GM23338 (cell line): ENCODE measurements at regions not wholly inside any gene's neighbourhood (a gene's known extent, or its start where the extent isn't known, plus 50 kb on each side); places are given as distances from the start of the nearest gene placed in this dataset.

Source experiments
- ATAC-seq: fragments of 200-7000 bp; cut with Tn5 transposase; 3 replicates; pipeline ENCODE4 v1.9.1; 2020
- DNase-seq: peaks from one replicate; pipeline ENCODE4 v3.0.0-alpha.2; 2015; ENCODE audit warnings: low spot score
- H2AFZ ChIP-seq: fragments of 200-600 bp; sonication (generic); 2 replicates; pipeline ENCODE4 v1.8.0; 2016; ENCODE audit warnings: antibody characterized with exemption, mild to moderate bottlenecking, moderate library complexity
- H3F3A ChIP-seq: fragments of 200-600 bp; sonication (generic); replicated peaks from 2 replicates; pipeline ENCODE4 v1.8.0; 2017; ENCODE audit warnings: antibody characterized with exemption, mixed run types, low read depth
- H3K27ac ChIP-seq: fragments of 200-600 bp; sonication (generic); 2 replicates; pipeline ENCODE4 v1.6.1; 2016; ENCODE audit warnings: low read depth
- H3K27me3 ChIP-seq: fragments of 200-600 bp; sonication (generic); 2 replicates; pipeline ENCODE4 v1.8.0; 2016; ENCODE audit warnings: mild to moderate bottlenecking, mixed run types, moderate library complexity; ENCODE audit not compliant: insufficient read depth
- H3K36me3 ChIP-seq: fragments of 200-600 bp; sonication (generic); 2 replicates; pipeline ENCODE4 v1.8.0; 2016; ENCODE audit warnings: mild to moderate bottlenecking; ENCODE audit not compliant: insufficient read depth
- H3K4me1 ChIP-seq: fragments of 200-600 bp; sonication (generic); 2 replicates; pipeline ENCODE4 v1.8.0; 2016; ENCODE audit warnings: mild to moderate bottlenecking, moderate library complexity; ENCODE audit not compliant: insufficient read depth
- H3K4me2 ChIP-seq: fragments of 200-600 bp; sonication (generic); 2 replicates; pipeline ENCODE4 v1.7.1; 2017; ENCODE audit warnings: mixed run types
- H3K4me3 ChIP-seq: fragments of 200-600 bp; sonication (generic); 2 replicates; pipeline ENCODE4 v1.6.1; 2016; ENCODE audit warnings: mixed run types
- H3K79me2 ChIP-seq: fragments of 200-600 bp; sonication (generic); replicated peaks from 2 replicates; pipeline ENCODE4 v1.8.0; 2017; ENCODE audit warnings: mild to moderate bottlenecking; ENCODE audit not compliant: insufficient read depth
- H3K9me2 ChIP-seq: fragments of 200-600 bp; sonication (generic); 2 replicates; pipeline ENCODE4 v1.8.0; 2017; ENCODE audit not compliant: insufficient read depth
- H4K20me1 ChIP-seq: fragments of 200-600 bp; sonication (generic); replicated peaks from 2 replicates; pipeline ENCODE4 v1.8.0; 2017; ENCODE audit warnings: mild to moderate bottlenecking; ENCODE audit not compliant: insufficient read depth
- H3K27ac Mint-ChIP-seq: 2 replicates; pipeline ENCODE4 v1.8.0; 2020; ENCODE audit warnings: inconsistent platforms, mild to moderate bottlenecking, moderate library complexity, mixed read lengths
- H3K27me3 Mint-ChIP-seq: 3 replicates; pipeline ENCODE4 v1.8.0; 2022; ENCODE audit warnings: low read depth, mild to moderate bottlenecking, moderate library complexity, mixed read lengths, inconsistent platforms; ENCODE audit not compliant: insufficient read depth, poor library complexity
- H3K36me3 Mint-ChIP-seq: 3 replicates; pipeline ENCODE4 v1.8.0; 2021; ENCODE audit warnings: low read depth, mild to moderate bottlenecking, inconsistent platforms, moderate library complexity, mixed read lengths
- H3K4me1 Mint-ChIP-seq: 3 replicates; pipeline ENCODE4 v1.8.0; 2020; ENCODE audit warnings: mild to moderate bottlenecking, inconsistent platforms, mixed read lengths
- H3K4me3 Mint-ChIP-seq: 3 replicates; pipeline ENCODE4 v1.8.0; 2021; ENCODE audit warnings: moderate library complexity, mild to moderate bottlenecking, inconsistent platforms, mixed read lengths
- H3K9me3 Mint-ChIP-seq: 3 replicates; pipeline ENCODE4 v1.8.0; 2020; ENCODE audit warnings: moderate library complexity, mild to moderate bottlenecking, inconsistent platforms, mixed read lengths
- CTCF ChIP-seq, 2 experiments: fragments of 200-600 bp in 1 of 2; sonication (generic) in 1 of 2; conservative IDR thresholded peaks; 2 replicates each; pipeline versions ENCODE4 v1.5.1 to v1.6.1; 2016 to 2017; ENCODE audit warnings: antibody characterized with exemption in 2 of 2, low read depth in 2 of 2, mild to moderate bottlenecking in 2 of 2, moderate library complexity in 1 of 2
- EZH2 ChIP-seq: fragments of 200-600 bp; sonication (generic); IDR thresholded peaks from one replicate; pipeline ENCODE4 v1.8.0; 2017; ENCODE audit warnings: antibody characterized with exemption, mild to moderate bottlenecking, low read depth; ENCODE audit not compliant: unreplicated experiment
- POLR2AphosphoS5 ChIP-seq: IDR thresholded peaks from 2 replicates; pipeline ENCODE4 v1.6.1; 2016; ENCODE audit warnings: antibody characterized with exemption, low read depth
- REST ChIP-seq: IDR thresholded peaks from one replicate; pipeline ENCODE4 v1.6.1; 2018; ENCODE audit warnings: antibody characterized with exemption; ENCODE audit not compliant: unreplicated experiment
- ZNF331 ChIP-seq: fragments of 250-450 bp; sonication (Bioruptor Pico); IDR thresholded peaks from 2 replicates; pipeline ENCODE4 v1.5.0; 2020; ENCODE audit warnings: low read depth, mild to moderate bottlenecking, moderate library complexity

- Histone ChIP-seq H3K9me2 (no peaks in the 10 kb centered on the region), H3K36me3 (no peaks in the 10 kb centered on the region), H3K4me3 (no peak overlapping the region), H3K4me1 (no peaks in the 10 kb centered on the region), H3K4me2 (no peak overlapping the region), H3K79me2 (no peaks in the 10 kb centered on the region), H3K27ac (no peak overlapping the region), H2AFZ (no peak overlapping the region), H3K27me3 (no peaks in the 10 kb centered on the region), H3F3A (no peaks in the 10 kb centered on the region), H4K20me1 (no peaks in the 10 kb centered on the region)
- H3K4me1 Mint-ChIP-seq: peaks cover 3% of the 10 kb centered on the region; the same call in 2 of the 3 replicates
- H3K27ac Mint-ChIP-seq: no peak overlapping the region
- no peaks in the 10 kb centered on the region for H3K36me3 Mint-ChIP-seq
- DNase-seq (no peak), ATAC-seq (no peak)
- H3K9me3 Mint-ChIP-seq: no peaks in the 10 kb centered on the region
- TF ChIP-seq EZH2 (no peak), REST (no peak), POLR2AphosphoS5 (no peak), CTCF (conservative IDR thresholded peaks at IDR 0.05; ENCODE audit: low read depth in 2 of 2) (no peak), ZNF331 (CRISPR knock-in tag) (no peak)
- peaks cover 10% of the 10 kb centered on the region for H3K27me3 Mint-ChIP-seq
- no peak overlapping the region for H3K4me3 Mint-ChIP-seq
Observed at GRCh38 chr4:1542226-1542490, 135.9 kb upstream of the NKX1-1 start.

- Histone ChIP-seq H3K27ac (no peak overlapping the region), H2AFZ (no peak overlapping the region), H3K9me2 (no peaks in the 10 kb centered on the region), H4K20me1 (no peaks in the 10 kb centered on the region), H3K4me2 (no peak overlapping the region), H3K27me3 (no peaks in the 10 kb centered on the region), H3K79me2 (no peaks in the 10 kb centered on the region), H3F3A (no peaks in the 10 kb centered on the region), H3K4me3 (no peak overlapping the region), H3K4me1 (no peaks in the 10 kb centered on the region), H3K36me3 (no peaks in the 10 kb centered on the region)
- Mint-ChIP-seq H3K4me3 (no peak overlapping the region), H3K36me3 (no peaks in the 10 kb centered on the region), H3K9me3 (no peaks in the 10 kb centered on the region), H3K27me3 (peaks cover 12% of the 10 kb centered on the region), H3K27ac (no peak overlapping the region), H3K4me1 (peaks cover 3% of the 10 kb centered on the region; the same call in 2 of the 3 replicates)
- TF ChIP-seq ZNF331 (CRISPR knock-in tag) (no peak), EZH2 (no peak)
- DNase-seq (no peak), ATAC-seq (no peak)
Observed at GRCh38 chr4:1541449-1542225, 135.4 kb upstream of the NKX1-1 start.
